NCI-H510A treated with DMSO at 0.1 percent for 48 hours (cell line): ENCODE measurements at regions not wholly inside any gene's neighbourhood (a gene's known extent, or its start where the extent isn't known, plus 50 kb on each side); places are given as distances from the start of the nearest gene placed in this dataset.
A peak's percentile ranks its signal among the peaks of the same experiment; 100 is the strongest.
"Not testable (repeated sequence)": the region's sequence is repeated elsewhere in the genome, so short reads cannot be mapped to it uniquely, and the experiment has no call there.

Source experiments
- DNase-seq: peaks from one replicate; lab custom pipeline; 2025; lab: John Stamatoyannopoulos, UW

- DNase-seq = not testable (repeated sequence)
These were observed 100.5 kb upstream of the PZP start for GRCh38 chr12:9308745-9309144.

- not testable (repeated sequence) for DNase-seq
These were observed 100.0 kb upstream of the PZP start for GRCh38 chr12:9308163-9308562.

GRCh38 chr12:9307255-9307654 lies 99.1 kb upstream of the PZP start:
- DNase-seq = not testable (repeated sequence)

- not testable (repeated sequence) for DNase-seq
These were observed 97.8 kb upstream of the PZP start for GRCh38 chr12:9306004-9306403.

DNA sequence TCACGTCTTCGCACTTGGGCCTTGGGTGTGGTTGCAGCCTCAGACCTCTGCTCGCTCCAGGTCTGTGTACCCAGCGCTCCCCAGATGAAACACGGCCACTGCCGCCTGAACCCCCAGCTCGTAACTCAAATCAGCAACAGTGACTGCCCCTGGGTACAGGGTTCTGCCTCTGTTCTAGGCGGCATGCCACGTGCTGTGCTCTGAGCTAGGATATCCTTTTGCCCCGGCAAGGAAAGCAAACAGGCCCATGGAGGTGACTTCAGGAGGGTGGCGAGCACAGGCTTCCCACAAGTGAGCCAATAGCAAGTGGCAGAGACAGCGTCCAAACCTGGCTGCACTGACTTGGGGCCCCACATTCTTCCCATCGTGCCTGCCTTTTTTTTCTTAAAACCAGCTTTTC lies 96.3 kb upstream of the PZP start:
- not testable (repeated sequence) for DNase-seq

DNA sequence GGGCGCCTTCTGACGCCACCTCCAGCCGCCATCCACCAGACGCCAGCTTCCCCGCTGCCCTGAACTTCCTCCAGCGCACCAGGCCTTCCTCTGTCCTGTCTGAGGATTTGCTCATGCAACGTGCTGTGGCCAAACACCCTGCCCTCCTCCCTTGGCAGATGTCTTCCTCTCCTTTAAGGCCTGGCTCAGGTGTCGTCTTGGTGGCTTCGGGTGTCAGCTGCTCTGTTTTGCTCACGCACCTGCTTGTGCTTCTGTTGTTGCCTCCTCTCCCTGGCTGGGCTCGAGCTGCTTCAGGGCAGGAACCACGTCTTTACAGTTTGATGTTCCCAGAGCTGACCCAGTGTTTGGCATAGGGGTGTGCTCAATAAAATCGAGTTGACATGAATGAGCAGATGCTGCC lies 87.7 kb upstream of the PZP start:
- DNase-seq = not testable (repeated sequence)

- not testable (repeated sequence) for DNase-seq
These were observed 86.0 kb upstream of the PZP start for GRCh38 chr12:9294072-9294620.

GRCh38 chr12:9293391-9293790 lies 85.2 kb upstream of the PZP start:
- DNase-seq = not testable (repeated sequence)

DNA sequence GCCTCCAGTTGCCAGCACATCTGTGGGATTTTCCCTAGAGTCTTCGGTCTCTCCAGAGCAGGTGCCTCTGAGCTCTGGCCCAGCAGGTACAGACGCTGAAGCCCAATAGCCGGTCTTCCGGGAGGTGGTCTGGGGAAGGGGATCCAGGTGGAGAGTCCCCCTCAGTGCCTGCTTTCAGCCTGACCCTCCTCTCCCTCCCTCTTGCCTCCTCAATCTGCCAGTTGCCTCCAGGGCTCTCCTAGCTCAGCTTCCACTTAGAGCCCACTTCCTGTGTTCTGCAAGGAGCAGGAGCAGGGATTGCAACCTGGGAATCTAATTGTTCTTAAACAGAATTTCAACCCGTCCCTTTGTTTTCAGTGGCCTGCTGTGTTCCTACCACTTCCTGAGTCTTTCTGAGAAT lies 81.8 kb upstream of the PZP start:
- not testable (repeated sequence) for DNase-seq

DNA sequence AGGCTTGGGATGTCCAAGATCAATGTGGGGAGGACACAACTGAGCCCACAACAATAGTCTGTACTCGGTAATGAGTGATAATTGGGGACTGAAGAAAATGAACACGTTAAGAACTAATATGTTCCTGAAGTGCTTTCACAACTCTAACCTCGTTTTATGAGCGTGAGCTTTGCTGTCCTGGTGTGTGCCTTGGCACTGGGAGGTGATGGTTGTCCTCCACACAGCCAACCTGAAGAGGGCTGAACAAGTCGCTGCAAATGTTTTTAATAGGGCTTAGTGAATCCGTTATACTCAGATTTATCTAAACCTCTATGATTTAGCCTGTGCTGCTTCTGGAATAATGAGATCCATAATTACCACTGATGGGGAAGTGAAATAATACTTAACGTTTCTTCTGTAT lies 76.5 kb upstream of the PZP start:
- not testable (repeated sequence) for DNase-seq

DNA sequence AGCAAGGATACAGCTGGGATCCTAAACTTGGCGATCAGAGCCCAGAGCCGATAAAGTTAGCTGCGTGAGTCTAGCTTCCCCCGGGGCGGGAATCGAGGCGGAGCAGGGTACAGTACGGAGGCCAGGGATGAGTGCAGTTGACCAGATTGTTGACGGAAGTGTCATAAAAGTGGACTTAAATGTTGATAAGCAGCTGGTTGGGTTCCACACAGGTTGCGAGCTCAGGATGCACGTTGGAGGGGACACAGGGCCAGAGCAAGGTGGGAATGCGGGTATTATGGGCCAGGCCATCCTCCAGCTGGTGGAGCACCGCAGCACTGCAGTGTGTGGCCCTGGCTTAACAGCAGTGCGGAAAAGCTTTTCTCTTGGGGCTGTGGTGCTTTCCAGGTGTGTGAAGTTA lies 76.0 kb upstream of the PZP start:
- DNase-seq = not testable (repeated sequence)

DNA sequence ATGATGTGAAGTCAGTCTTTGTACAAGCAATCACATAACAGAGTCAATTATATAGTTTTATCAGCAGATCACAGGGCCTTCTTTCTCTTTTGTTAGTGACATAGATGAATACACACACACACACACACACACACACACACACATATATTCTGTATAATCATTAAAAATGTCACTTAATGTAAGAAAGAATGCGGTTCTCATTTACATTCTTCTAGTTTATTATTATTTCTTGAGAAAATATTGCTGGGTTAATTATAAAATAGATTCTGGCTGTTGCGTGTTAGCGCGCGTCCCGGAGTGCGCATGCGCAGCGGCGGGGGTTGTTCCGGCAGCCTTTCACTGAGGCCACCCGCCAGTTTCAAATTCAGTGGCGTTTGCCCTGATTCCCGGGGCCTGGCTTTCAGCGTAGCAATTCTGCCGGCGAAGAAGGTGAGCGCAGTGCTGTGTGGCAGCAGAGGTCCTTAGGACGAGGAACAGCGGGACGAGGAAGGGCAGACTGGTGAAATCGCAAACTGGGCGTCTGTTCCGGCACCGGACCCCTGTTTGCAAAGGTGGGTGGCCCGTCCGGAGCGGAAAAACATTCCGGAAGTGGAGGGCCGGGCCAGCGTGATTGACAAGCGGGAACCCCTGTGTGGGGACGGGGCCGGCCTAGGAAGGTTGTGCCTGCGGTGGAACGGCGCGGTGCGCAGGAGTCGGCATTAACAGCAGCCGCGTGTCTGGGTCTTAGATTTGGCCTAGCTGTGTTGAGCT lies 75.3 kb upstream of the PZP start:
- DNase-seq = peak; percentile 68

- no peak for DNase-seq
These were observed 68.8 kb upstream of the PZP start for GRCh38 chr12:9276990-9277389.

DNA sequence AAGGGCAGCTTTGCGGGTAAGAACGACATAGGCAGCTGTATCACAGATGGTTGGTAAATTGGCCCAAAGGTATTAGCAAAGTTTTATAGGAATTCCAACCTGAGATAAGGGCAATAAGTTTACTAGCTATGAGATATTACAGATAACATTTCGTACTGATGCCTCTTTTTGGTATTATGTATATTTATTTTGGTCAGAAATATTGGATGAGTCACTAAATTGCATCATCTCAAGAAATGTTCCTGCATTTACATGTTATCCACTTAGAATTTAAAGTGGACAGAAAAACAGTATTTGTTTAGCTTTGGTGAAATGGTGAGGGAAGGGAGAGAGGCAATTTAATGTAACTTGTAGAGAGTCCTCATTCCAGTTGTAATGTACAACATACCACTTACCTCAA lies 65.1 kb upstream of the PZP start:
- no peak for DNase-seq

- DNase-seq = no peak
These were observed 63.7 kb upstream of the PZP start for GRCh38 chr12:9271875-9272274.

- DNase-seq = no peak
These were observed 56.4 kb upstream of the PZP start for GRCh38 chr12:9264546-9264945.

- no peak for DNase-seq
These were observed 52.7 kb upstream of the PZP start for GRCh38 chr12:9260931-9261330.

DNA sequence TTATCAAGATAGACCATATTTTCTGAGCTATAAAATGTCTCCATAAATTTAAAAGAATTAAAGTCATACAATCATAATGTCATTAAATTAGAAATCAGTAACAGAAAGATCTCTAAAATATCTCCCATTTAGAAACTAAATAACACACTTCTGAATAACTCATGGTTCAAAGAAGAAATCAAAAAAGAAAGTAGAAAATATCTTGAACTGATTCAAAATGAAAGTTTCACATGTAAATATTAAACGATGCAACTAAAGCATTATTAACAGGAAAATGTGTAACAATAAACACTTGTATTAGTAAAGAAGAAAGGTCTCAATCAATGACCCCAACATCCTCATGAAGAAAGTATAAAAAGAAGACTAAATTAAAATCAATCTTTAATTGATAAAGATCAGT lies 50.5 kb upstream of the PZP start:
- no peak for DNase-seq
